Keratinocyte (primary cell): ENCODE measurements at regions not wholly inside any gene's neighbourhood (a gene's known extent, or its start where the extent isn't known, plus 50 kb on each side); places are given as distances from the start of the nearest gene placed in this dataset.

Experiments used
- EZH2 ChIP-seq: IDR thresholded peaks from one replicate; pipeline ENCODE4 v1.6.1; 2012; ENCODE audit warnings: inconsistent platforms, mild to moderate bottlenecking, low read length, moderate library complexity
- TF ChIP-seq, protein P1 (sequence below), 3 experiments: IDR thresholded peaks in 1 of 3; conservative IDR thresholded peaks in 1 of 3; optimal IDR thresholded peaks in 1 of 3; 2 replicates in 2 of 3; 3 replicates in 1 of 3; pipeline versions ENCODE3 to v1.5.1; 2011; ENCODE audit warnings: low read length in 3 of 3, mild to moderate bottlenecking in 3 of 3, moderate library complexity in 2 of 3, control low read depth in 1 of 3, inconsistent platforms in 1 of 3; ENCODE audit not compliant: insufficient read depth in 2 of 3; ENCODE audit errors: extremely low read depth in 1 of 3

DNA sequence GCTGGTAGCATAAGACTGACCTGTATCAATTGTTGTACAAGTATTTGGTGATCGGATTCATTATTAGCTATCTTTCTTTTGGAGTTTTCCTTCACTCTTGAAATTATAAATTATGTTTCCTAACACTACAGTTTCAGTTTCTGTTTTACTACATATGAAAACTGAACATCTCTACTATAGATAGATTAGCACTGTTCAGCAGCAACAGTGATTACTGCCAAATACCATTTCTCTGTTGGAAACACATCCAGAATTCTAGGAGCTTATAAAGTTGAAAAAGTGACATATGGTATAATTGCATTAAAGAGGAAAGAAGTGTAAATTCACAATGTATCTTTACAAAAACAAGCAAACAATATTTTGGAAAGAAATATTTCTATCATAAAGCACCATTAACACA lies 118.5 kb upstream of the GRIA4 start:
- TF ChIP-seq, protein P1, sequence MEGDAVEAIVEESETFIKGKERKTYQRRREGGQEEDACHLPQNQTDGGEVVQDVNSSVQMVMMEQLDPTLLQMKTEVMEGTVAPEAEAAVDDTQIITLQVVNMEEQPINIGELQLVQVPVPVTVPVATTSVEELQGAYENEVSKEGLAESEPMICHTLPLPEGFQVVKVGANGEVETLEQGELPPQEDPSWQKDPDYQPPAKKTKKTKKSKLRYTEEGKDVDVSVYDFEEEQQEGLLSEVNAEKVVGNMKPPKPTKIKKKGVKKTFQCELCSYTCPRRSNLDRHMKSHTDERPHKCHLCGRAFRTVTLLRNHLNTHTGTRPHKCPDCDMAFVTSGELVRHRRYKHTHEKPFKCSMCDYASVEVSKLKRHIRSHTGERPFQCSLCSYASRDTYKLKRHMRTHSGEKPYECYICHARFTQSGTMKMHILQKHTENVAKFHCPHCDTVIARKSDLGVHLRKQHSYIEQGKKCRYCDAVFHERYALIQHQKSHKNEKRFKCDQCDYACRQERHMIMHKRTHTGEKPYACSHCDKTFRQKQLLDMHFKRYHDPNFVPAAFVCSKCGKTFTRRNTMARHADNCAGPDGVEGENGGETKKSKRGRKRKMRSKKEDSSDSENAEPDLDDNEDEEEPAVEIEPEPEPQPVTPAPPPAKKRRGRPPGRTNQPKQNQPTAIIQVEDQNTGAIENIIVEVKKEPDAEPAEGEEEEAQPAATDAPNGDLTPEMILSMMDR (optimal IDR thresholded peaks at IDR 0.05 in 1 of 3, IDR thresholded peaks at IDR 0.05 in 1 of 3, conservative IDR thresholded peaks at IDR 0.05 in 1 of 3; ENCODE audit: extremely low read depth in 1 of 3, insufficient read depth in 2 of 3, low read length in 3 of 3) = no peak
- no peak for TF ChIP-seq EZH2
